NCI-H524 (cell line): ENCODE measurements at regions not wholly inside any gene's neighbourhood (a gene's known extent, or its start where the extent isn't known, plus 50 kb on each side); places are given as distances from the start of the nearest gene placed in this dataset.

Source experiments
- DNase-seq, 2 experiments: peaks; one replicate each; lab custom pipeline; 2025; lab: John Stamatoyannopoulos, UW

- no peak for DNase-seq
Measured at GRCh38 chr9:99436616-99437015, 214.5 kb downstream of the SEC61B start.

- DNase-seq = peak in 1 of 2 experiments; percentile 13
Measured at GRCh38 chr9:99437145-99437544, 215.1 kb downstream of the SEC61B start.

DNA sequence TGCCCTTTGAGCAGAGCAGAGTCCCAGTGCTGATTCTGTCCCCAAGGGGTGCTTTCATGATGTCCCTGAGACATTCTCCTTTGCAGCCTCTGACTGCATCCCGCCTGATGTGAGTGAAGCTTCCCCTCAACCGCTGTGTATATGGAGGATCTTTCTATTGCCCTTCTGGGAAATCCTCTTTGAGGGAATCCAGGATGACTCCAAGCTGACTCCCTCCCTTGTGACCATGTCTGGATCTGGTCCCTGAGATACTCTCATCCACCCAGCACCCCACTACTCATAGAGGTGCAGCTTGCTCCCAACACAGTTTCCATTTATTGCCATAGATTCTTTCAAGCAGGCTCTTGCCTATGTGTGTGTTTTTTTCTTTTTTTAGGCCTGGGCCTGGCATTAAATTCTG lies 216.5 kb downstream of the SEC61B start:
- no peak for DNase-seq

GRCh38 chr9:99441829-99442228 lies 219.7 kb downstream of the SEC61B start:
- DNase-seq = no peak

- no peak for DNase-seq
Measured at GRCh38 chr9:99445371-99445891, 223.3 kb downstream of the SEC61B start.

- DNase-seq = no peak
Measured at GRCh38 chr9:99445920-99446319, 223.8 kb downstream of the SEC61B start.

DNA sequence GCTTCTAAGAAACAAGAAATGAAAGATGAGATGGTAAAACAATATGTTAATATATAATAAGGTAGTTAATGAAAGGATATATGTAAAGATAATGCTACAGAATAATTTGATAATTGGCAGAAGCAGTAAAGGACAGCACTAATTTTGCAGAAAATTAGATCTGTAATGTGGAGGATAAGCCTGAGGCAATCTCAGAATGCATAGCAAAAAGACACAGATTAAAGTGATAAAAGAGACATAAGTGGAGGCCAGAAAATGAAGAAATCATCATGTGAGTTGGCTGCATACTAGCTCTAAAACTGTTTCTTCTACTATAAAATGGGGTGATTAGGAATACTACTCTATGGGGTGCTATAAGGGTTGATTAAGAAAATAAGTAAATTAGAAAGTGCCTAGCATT lies 225.9 kb downstream of the SEC61B start:
- DNase-seq = no peak

- no peak for DNase-seq
Measured at GRCh38 chr9:99449726-99450125, 227.6 kb downstream of the SEC61B start.

DNA sequence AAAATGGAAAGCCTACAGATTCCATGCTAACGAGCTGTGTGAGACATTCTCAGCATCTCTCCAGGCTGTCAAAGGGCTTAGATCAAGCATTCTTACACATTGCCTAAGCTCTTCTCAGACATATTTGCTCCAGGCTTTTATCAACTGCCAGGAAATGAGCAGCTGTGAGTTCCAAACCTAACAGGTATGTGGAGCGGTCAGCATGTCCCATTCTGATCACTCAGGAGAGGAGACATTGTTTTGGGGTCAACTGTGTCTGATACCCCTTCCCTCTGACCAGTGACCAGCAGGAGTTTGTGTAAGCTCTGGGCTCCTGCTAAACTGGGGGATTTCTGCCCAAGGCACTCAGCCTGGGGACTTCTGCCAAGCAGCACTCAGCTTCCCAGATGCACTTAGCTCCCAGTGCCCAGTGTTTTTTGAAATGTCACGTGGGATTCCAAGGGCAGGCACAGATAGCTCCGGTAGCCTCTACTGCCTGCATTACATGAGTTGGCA lies 229.1 kb downstream of the SEC61B start:
- no peak for DNase-seq

DNA sequence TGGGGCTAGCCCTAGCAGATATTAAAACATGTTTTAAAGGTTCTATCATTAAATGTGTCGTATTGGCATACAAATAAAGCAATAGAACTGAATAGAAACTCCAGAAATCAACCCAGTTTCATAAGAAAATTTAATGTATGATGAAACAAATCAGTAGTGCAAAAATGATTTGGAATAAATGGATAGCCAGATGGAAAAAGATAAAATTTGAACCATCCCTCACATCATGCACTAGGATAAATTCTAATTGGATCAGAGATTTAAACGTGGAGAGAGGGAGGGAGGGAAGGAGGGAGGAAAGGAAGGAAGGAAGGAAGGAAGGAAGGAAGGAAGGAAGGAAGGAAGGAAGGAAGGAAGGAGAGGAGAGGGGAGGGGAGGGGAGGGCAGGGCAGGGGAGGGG lies 235.3 kb downstream of the SEC61B start:
- DNase-seq = no peak

GRCh38 chr9:99457981-99458380 lies 235.9 kb downstream of the SEC61B start:
- DNase-seq = no peak

GRCh38 chr9:99459919-99460318 lies 237.8 kb downstream of the SEC61B start:
- DNase-seq = no peak

- no peak for DNase-seq
Measured at GRCh38 chr9:99463131-99463530, 241.0 kb downstream of the SEC61B start.

GRCh38 chr9:99464568-99464967 lies 242.5 kb downstream of the SEC61B start:
- DNase-seq = no peak

DNA sequence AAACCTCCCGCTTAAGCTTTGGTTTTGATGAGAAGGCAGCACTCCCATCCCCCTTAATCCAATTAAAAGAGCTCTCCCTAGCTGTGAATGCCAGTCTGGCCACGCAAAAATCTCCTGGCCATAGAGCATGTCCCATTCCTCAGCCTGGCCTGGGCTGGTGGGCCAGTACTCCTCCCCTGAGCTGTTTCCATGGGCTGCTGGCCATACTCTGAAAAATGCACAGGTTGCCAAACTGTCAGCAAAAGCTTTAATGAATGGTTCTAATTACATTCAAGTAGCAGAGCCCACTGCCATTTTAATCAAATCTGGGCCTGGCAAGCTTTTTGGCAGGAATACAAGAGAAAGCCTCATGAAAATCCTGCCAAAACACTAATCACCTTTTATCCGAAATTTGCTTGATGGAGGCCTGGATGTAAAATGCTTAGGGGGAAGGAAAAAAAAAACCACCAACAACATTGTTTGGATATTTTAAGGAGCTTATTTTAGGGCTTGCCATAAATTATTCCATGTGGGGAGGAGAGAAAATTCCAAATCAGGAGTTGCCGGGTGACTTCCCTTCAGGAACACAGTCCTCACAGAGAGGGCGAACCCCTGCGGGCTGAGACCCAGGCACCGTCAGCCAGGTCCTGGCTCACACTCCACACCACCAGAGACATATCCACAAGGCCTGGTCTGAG lies 243.3 kb downstream of the SEC61B start:
- peak; percentile 91 to 96 for DNase-seq

DNA sequence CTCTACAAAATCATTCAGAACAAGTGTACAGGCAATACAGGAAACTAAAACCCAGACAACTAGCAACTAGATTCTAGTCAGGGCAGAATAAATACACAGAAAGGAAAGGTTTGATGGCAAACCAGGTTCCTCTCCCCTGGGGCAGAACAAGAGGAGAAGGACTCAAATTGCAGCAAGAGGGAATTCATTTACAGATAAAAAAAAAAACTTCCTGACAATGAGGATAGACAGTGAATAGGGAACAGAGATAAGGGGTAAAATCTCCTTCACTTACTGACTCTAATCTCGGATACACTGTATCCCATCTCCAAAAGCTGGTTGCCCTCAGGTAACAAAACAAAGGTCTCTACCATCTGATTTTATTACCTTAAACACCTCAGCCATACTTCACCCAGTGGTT lies 244.0 kb downstream of the SEC61B start:
- DNase-seq = no peak

DNA sequence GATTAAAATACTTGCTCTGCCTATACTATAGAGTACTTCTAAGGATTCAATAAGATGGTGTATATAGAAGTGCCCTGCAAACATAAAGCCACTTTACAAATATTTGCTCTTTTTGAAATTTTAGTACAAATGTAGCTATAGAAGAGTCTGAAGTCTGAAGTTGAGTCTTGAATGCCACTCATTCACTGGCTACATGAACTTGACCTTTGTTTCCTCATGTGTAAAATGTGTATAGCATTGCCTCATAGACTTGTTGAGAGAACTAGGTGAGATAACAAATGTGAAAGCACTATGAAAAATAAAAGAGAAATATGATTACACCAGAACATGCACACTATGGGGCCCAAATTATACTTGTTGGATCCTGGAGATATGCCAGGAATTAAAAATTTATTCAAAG lies 244.7 kb downstream of the SEC61B start:
- no peak for DNase-seq

- DNase-seq = no peak
Measured at GRCh38 chr9:99471033-99471432, 249.0 kb downstream of the SEC61B start.

GRCh38 chr9:99472240-99472915 lies 250.3 kb downstream of the SEC61B start:
- DNase-seq = no peak

DNA sequence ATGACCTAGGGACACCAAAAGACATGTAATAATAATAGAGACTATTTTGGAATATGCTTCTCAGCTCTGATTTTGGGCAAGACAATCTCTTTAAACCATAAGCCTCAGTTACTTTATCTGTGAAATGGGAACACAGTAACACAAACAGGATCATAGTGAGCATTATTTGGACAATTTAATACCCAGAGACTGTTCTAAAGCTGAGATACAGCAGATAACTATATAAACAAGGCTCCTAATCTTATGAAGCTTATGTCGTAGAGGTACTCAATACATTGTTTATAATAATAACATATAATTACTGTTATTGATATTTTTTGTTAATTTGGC lies 250.8 kb downstream of the SEC61B start:
- DNase-seq = no peak

DNA sequence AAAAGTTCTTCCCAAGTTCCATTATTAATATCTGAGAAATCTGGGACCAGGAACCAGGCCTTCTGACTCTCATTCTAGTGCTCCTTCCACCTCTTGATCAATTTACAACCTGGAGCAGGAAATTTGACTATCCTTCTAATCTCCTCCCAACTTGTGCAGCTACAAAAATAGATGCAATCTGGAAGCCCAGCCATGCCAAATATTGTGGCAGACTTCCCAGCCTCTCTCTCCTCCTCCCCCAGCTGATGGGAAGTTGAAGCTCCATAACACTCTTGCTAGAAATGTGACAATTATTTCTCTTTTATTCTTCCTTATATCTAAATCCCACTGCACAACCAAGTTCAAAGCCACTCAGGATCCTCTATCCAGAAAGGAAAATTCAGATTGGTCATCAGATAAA lies 252.1 kb downstream of the SEC61B start:
- DNase-seq = no peak

- DNase-seq = no peak
Measured at GRCh38 chr9:99475401-99476065, 253.5 kb downstream of the SEC61B start.

- no peak for DNase-seq
Measured at GRCh38 chr9:99478469-99479027, 256.5 kb downstream of the SEC61B start.
